ENCODE measurements at regions not wholly inside any gene's neighbourhood (a gene's known extent, or its start where the extent isn't known, plus 50 kb on each side); places are given as distances from the start of the nearest gene placed in this dataset.
A peak's percentile ranks its signal among the peaks of the same experiment; 100 is the strongest.

- H3K27ac ChIP-seq (ENCODE audit: insufficient read depth, low read depth, low read length), result no peak overlapping the region
- FAIRE-seq (peak; percentile 43), DNase-seq (ENCODE audit: low read depth, low spot score) (no peak)
- H4K20me1 ChIP-seq (replicated peaks; ENCODE audit: control insufficient read depth, extremely low read depth, insufficient read depth, low read length), result no peaks in the 10 kb centered on the region
- ChIA-PET POLR2A (no interaction called here), CTCF (interaction anchor here (2.1 kb wide), 1 partner anchor 18 kb away, joined by 7 read pairs; no protein-coding TSS in a partner anchor)
- TF ChIP-seq FOS (IDR thresholded peaks at IDR 0.05; ENCODE audit: borderline replicate concordance, insufficient read depth, low read length), result no peak
- TF ChIP-seq, protein P1, sequence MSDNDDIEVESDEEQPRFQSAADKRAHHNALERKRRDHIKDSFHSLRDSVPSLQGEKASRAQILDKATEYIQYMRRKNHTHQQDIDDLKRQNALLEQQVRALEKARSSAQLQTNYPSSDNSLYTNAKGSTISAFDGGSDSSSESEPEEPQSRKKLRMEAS (IDR thresholded peaks at IDR 0.05; ENCODE audit: insufficient read depth, insufficient read length), result no peak
- TF ChIP-seq, protein P2, sequence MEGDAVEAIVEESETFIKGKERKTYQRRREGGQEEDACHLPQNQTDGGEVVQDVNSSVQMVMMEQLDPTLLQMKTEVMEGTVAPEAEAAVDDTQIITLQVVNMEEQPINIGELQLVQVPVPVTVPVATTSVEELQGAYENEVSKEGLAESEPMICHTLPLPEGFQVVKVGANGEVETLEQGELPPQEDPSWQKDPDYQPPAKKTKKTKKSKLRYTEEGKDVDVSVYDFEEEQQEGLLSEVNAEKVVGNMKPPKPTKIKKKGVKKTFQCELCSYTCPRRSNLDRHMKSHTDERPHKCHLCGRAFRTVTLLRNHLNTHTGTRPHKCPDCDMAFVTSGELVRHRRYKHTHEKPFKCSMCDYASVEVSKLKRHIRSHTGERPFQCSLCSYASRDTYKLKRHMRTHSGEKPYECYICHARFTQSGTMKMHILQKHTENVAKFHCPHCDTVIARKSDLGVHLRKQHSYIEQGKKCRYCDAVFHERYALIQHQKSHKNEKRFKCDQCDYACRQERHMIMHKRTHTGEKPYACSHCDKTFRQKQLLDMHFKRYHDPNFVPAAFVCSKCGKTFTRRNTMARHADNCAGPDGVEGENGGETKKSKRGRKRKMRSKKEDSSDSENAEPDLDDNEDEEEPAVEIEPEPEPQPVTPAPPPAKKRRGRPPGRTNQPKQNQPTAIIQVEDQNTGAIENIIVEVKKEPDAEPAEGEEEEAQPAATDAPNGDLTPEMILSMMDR (IDR thresholded peaks at IDR 0.05; ENCODE audit: extremely low read depth in 1 of 2, insufficient read depth in 1 of 2, low read depth in 1 of 2, low read length in 2 of 2), result no peak
- TF ChIP-seq POLR2AphosphoS5 (IDR thresholded peaks at IDR 0.05; ENCODE audit: insufficient read depth, low read depth, low read length), result no peak
- no peak for TF ChIP-seq JUN (IDR thresholded peaks at IDR 0.05; ENCODE audit: borderline replicate concordance, insufficient read depth, insufficient read length, low read depth)
- no peak for TF ChIP-seq EZH2 (IDR thresholded peaks at IDR 0.05; ENCODE audit: borderline replicate concordance, low read depth, low read length, severe bottlenecking)
- no peak for TF ChIP-seq GATA2 (IDR thresholded peaks at IDR 0.05; ENCODE audit: insufficient read depth, insufficient read length, low read depth, low read length)
- no peak for TF ChIP-seq POLR2A (IDR thresholded peaks at IDR 0.05; ENCODE audit: low read depth, low read length)
- TF ChIP-seq MYC (IDR thresholded peaks at IDR 0.05; ENCODE audit: low read depth, low read length), result no peak
- H3K36me3 ChIP-seq (ENCODE audit: control insufficient read depth in 2 of 2, extremely low read depth in 1 of 2, insufficient read depth in 2 of 2, low read length in 2 of 2), result no peaks in the 10 kb centered on the region
- H3K4me1 ChIP-seq (ENCODE audit: control insufficient read depth, extremely low read depth, insufficient read depth, low read length), result no peaks in the 10 kb centered on the region
- H3K4me3 ChIP-seq (replicated peaks in 1 of 3; ENCODE audit: insufficient read depth in 1 of 3, low read depth in 1 of 3, low read length in 3 of 3), result no peak overlapping the region
- no peak overlapping the region for H2AFZ ChIP-seq (ENCODE audit: low read depth, low read length)
- no peak overlapping the region for H3K9ac ChIP-seq (replicated peaks; ENCODE audit: extremely low read depth, insufficient read depth, low read length)
- no peaks in the 10 kb centered on the region for H3K79me2 ChIP-seq (ENCODE audit: control insufficient read depth, insufficient read depth, low read length)
- H3K4me2 ChIP-seq (ENCODE audit: insufficient read depth, low read length), result no peak overlapping the region
- H3K9me1 ChIP-seq (replicated peaks; ENCODE audit: control insufficient read depth, extremely low read depth, insufficient read depth, low read length), result no peaks in the 10 kb centered on the region
- intact Hi-C loops (cut with micrococcal nuclease) (no loop called here), dilution Hi-C loops (cut with MboI; ENCODE audit: extremely low pct_ligation_motif_present, low sequenced_read_pairs) (no loop called here)
- H3K9me3 ChIP-seq (replicated peaks; ENCODE audit: control insufficient read depth, insufficient read depth, low read length), result no peaks in the 10 kb centered on the region
- no TSS peak for BruUV-seq (replicated peaks)
- no peaks in the 10 kb centered on the region for H3K27me3 ChIP-seq (ENCODE audit: control insufficient read depth in 2 of 2, insufficient read depth in 2 of 2, low read length in 2 of 2)
Measured at GRCh38 chr10:33026422-33026821, 68.4 kb upstream of the ITGB1 start.

All from endothelial cell of umbilical vein (primary cell).